ENCODE measurements at regions not wholly inside any gene's neighbourhood (a gene's known extent, or its start where the extent isn't known, plus 50 kb on each side); places are given as distances from the start of the nearest gene placed in this dataset.
"Not testable (repeated sequence)": the region's sequence is repeated elsewhere in the genome, so short reads cannot be mapped to it uniquely, and the experiment has no call there.

DNA sequence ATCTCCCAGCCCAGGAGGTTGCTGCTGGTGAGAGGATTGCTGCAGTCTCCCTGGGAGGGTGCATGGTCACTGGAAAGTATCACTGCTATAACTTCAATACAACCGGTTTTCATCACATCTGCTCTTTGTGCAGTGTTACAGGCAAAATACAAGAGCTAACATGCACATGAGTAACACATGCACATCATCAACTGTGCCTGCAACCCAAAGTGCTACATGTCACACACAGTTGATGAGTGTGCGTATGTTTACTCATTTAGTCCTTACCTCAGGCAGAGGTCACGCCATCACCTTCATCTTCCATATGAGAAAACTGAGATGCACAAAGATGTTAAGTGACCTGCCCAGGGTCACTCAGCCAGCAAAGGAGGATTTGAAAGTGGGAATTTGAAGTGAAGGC lies 277.7 kb downstream of the FAM72C start:
- no peak for DNase-seq (ENCODE audit: low spot score)

DNA sequence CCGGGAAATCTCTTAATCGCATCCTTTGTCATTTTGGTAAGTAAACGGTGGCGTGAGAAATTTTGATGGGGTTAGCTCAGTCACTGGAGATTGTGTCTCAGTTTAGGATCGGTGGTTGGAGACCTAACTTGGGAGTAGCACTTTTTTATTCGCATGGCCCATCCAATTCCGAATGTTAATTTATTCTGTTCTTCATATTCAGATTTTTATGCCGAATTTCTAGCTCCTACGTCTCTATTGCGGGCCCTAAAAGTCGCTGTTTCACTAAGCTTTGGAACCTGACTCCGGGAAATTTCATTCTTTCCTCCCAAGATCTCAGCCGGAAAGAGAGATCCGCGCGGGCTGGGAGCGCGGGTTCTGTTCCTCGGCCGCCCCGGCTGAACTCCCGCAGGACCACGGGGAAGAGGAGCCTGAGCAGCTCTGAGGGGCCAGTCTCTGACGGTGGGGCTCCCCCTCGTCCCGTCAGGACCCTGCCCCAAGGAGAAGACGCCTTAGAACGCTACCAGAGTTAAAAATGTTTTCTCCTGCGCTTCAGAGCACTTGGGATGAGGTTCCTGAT lies 279.7 kb downstream of the FAM72C start:
- no peak for DNase-seq (ENCODE audit: low spot score)

GRCh38 chr1:143691400-143691891 lies 280.3 kb downstream of the FAM72C start:
- no peak for DNase-seq (ENCODE audit: low spot score)

DNA sequence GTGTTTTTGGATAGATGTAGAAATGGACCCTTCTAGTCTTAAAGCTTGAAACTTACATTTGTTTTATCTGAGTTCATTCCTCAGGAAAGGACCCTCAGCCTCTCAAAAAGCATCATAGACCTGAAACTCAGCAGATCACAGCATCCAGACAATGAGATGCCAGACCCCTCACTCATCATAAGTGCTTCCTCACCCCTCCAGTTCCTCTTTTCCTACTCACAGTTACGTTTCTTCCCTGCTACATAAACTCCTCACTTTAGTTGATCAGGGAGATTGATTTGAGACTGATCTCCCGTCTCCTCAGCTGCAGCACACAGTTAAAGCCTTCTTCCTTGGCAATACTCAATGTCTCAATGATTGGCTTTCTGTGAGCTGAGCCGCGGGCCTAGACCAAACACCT lies 282.0 kb downstream of the FAM72C start:
- DNase-seq (ENCODE audit: low spot score), result no peak

DNA sequence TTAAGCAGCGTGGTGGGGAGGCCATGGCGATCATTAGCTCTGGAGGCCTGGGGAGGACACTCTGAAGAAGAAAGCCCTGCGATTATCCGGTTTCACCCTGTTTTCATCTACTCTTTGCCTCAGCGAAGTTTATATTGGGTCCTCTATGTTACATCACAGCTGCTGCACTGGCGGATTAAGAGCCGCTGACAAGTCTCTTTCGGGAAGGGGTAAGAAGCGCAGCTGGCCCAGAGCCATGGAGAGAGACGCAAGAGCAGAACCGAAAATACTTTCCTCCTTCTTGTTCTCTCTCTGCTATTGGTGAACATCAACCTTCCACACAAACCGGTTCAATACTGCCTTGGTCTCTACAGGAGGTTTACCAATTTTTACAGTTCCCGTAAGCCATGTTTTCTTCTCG lies 291.5 kb downstream of the FAM72C start:
- no peak for DNase-seq (ENCODE audit: low spot score)

- DNase-seq (ENCODE audit: low spot score), result no peak
Measured at GRCh38 chr1:143672983-143673382, 298.8 kb downstream of the FAM72C start.

- no peak for DNase-seq (ENCODE audit: low spot score)
Measured at GRCh38 chr1:143667730-143668129, 304.1 kb downstream of the FAM72C start.

- DNase-seq (ENCODE audit: low spot score), result no peak
Measured at GRCh38 chr1:143666851-143667250, 304.9 kb downstream of the FAM72C start.

- DNase-seq (ENCODE audit: low spot score), result no peak
Measured at GRCh38 chr1:143665606-143666005, 306.2 kb downstream of the FAM72C start.

- DNase-seq (ENCODE audit: low spot score), result not testable (repeated sequence)
Measured at GRCh38 chr1:143663056-143663455, 308.7 kb downstream of the FAM72C start.

DNA sequence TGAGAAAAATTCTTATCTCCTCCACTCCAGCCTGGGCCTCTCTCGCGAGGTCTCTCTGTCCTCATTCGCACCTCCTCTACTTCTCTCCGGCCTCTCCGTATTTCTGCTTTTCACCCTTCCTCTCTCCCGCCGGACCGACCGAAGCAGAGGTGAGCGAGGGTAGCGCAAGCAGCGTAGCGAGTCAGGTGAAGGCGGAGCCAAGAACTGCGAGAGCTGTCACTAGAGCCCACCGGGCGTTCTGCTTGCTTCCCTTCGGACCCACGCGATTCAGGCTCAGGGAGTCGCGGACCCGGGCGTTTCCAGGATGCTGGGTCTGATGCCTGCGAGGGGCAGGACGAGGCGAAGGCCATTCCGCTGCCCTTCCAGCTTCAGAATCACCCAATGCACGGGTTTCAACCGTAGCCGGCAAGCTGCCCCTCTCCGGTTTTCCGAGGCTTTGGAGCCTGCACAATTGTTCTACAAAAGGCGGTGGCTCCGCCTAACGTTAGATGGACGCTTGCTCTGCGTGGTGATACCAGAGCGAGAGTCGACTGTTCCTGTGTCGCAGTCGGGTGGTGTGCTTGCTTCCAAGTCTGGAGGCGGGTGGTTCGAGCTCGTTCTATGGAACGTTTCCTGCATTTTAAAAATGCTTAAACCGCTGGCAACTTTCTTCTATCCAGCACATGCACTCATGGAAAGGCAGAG lies 310.2 kb downstream of the FAM72C start:
- no peak for DNase-seq (ENCODE audit: low spot score)

GRCh38 chr1:143660354-143660941 lies 311.3 kb downstream of the FAM72C start:
- DNase-seq (ENCODE audit: low spot score), result no peak

DNA sequence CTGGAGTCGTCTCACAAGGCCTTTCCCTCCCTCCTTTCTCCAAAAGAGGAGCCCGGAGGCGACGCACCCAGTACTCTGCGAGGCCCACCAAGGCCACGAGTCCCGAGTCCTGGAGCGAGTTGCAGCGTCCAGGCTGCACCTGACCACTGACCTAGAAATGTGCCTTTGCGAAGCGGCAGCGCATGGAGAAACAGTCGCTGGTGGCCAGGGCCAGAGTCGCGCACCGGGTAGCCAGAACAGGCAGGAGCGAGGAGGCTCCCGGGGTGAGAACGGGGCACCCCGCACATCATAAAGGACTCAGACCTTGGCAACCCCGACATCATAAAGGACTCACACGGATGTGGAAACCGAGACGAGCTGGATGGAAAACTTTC lies 318.4 kb downstream of the FAM72C start:
- no peak for DNase-seq (ENCODE audit: low spot score)

GRCh38 chr1:143652744-143653428 lies 318.9 kb downstream of the FAM72C start:
- DNase-seq (ENCODE audit: low spot score), result no peak

DNA sequence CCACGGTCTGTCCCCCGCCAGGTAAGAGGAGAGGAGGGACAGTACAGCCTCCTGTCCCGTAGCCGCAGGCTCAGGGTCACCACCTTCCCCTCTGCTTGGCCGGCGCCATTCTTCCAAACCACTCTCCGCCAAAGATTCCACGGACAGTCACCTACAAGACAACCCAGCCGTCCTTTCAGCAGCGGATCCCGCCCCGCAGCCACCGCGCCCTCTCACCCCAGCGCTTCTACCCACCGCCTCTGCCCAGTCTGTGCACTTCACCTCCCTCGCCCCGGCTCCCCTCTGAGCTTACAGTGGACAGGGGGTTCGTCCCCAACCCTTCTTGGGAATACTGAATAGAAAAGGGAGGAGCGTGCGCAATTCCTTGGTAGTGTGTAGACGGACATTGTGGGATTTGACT lies 319.6 kb downstream of the FAM72C start:
- no peak for DNase-seq (ENCODE audit: low spot score)

GRCh38 chr1:143651350-143651992 lies 320.3 kb downstream of the FAM72C start:
- DNase-seq (ENCODE audit: low spot score), result no peak

DNA sequence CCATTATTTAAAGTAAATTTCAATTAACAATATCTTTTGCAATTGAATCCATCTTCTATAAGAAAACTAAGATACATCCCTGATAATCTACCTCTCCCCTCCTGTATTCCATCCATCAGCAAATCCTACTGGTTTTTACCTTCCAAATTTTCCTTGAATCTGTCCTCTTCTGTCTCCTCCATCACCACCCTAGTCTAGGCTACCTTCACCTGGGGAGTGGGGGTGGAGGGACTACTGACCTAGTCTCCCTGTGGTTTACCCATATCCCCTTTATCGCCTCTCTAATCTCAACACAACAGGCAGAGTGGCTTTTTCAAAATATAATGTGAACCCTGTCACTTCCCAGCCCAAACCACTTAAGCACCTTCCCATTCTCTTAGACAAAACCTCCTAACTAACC lies 327.8 kb downstream of the FAM72C start:
- DNase-seq (ENCODE audit: low spot score), result not testable (repeated sequence)

DNA sequence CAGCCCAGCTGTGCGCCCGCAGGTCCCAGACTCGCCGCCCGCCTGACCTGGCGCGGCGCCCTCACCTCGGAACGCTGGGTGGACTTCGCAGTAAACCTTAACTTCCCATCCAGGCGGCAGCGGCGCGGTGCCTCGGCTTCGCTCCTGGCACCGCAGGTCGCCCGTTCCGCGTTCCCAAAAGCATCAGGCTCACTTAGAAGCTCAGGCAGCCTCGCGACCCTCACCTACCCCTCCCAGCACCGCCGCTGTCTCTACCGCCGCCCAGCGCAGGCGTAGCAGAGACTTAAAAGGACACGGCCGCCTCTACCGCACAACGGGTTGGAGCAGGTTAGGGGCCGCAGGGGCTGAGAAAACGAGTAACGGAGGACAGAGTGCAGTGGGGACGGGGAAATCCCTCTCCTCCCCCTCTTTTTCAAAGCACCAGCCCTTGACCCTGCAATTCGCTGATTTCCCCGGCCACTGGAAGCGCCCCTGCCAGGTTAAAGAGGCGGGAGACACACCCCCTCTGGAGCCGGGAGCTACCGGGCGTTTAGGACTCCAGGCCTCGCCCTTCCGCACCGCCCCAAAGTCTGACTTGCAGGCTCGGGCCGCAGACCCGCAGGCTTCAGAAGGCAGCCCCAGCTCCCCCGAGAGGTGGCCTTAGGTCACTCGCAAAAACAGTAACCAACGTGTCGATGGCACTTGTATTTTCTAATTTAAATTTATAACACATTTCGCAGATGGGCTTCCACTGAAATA lies 328.5 kb downstream of the FAM72C start:
- DNase-seq (ENCODE audit: low spot score), result no peak

DNA sequence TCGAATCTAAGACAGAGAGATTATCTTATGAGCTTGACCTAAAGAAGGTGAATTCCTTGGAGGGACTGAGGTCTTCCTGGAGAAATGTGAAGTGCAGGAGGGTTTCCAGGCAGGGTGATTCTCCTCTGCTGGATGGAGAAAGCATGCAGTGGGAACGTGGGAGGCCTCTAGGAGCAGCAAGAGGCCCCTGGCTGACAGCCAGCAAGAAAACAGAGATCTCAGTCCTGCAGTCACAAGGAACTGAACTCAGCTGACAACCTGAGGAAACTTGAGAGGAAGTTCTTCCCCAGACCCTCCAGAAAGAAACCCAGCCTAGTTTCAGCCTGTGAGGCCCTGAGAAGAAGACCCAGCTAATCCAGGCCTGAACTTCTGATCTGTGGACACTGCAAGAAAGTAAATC lies 345.9 kb downstream of the FAM72C start:
- peak; percentile 8 for DNase-seq (ENCODE audit: low spot score)

GRCh38 chr1:143619851-143620250 lies 351.9 kb downstream of the FAM72C start:
- no peak for DNase-seq (ENCODE audit: low spot score)

- DNase-seq (ENCODE audit: low spot score), result no peak
Measured at GRCh38 chr1:143611159-143611558, 360.6 kb downstream of the FAM72C start.

DNA sequence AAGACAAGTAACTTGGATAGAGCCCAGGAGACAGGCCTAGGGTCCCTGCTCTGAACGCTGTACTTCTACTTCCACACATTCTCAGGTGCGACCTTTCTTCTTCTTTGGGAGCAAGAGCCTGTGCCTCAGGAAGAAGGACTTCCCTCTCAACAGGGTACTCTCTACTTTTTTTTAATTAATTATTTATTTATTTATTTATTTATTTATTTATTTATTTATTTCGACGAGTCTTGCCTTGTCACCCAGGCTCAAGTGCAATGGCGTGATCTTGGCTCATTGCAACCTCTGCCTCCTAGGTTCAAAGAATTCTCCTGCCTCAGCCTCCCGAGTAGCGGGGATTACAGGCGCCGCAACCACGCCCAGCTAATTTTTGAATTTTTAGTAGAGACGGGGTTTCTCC lies 361.6 kb downstream of the FAM72C start:
- DNase-seq (ENCODE audit: low spot score), result no peak

Data from putamen (tissue), 1 donor.